Trophoblast cell (in vitro differentiated cells and primary cell): ENCODE measurements at regions not wholly inside any gene's neighbourhood (a gene's known extent, or its start where the extent isn't known, plus 50 kb on each side); places are given as distances from the start of the nearest gene placed in this dataset.
"Not testable (repeated sequence)": the region's sequence is repeated elsewhere in the genome, so short reads cannot be mapped to it uniquely, and the experiment has no call there.

Source experiments
- DNase-seq, 2 donors: peaks; one replicate each; pipeline ENCODE4 v3.0.0-alpha.2; 2016
- H2AFZ ChIP-seq: 2 replicates; pipeline ENCODE4 v1.6.1; 2013; ENCODE audit warnings: low read length, moderate library complexity, mild to moderate bottlenecking; ENCODE audit not compliant: insufficient read depth, poor library complexity
- H2AK5ac ChIP-seq: 2 replicates; pipeline ENCODE4 v1.6.1; 2013; ENCODE audit warnings: mild to moderate bottlenecking, low read length
- H2BK120ac ChIP-seq: 2 replicates; pipeline ENCODE4 v1.6.1; 2013; ENCODE audit warnings: low read length, mild to moderate bottlenecking, moderate library complexity; ENCODE audit not compliant: insufficient read depth, poor library complexity
- H2BK12ac ChIP-seq: 2 replicates; pipeline ENCODE4 v1.6.1; 2013; ENCODE audit warnings: mild to moderate bottlenecking, low read length, moderate library complexity
- H2BK5ac ChIP-seq: 2 replicates; pipeline ENCODE4 v1.6.1; 2013; ENCODE audit warnings: low read length, low read depth, moderate library complexity, mild to moderate bottlenecking; ENCODE audit not compliant: poor library complexity
- H3K14ac ChIP-seq: 2 replicates; pipeline ENCODE4 v1.6.1; 2013; ENCODE audit warnings: mild to moderate bottlenecking, low read length
- H3K18ac ChIP-seq: 2 replicates; pipeline ENCODE4 v1.6.1; 2013; ENCODE audit warnings: mild to moderate bottlenecking, low read length
- H3K23ac ChIP-seq: 2 replicates; pipeline ENCODE4 v1.6.1; 2013; ENCODE audit warnings: low read length
- H3K27ac ChIP-seq: 2 replicates; pipeline ENCODE4 v1.5.1; 2013; ENCODE audit warnings: low read depth, mild to moderate bottlenecking, inconsistent platforms, low read length, moderate library complexity
- H3K27me3 ChIP-seq: 2 replicates; pipeline ENCODE4 v1.6.1; 2013; ENCODE audit warnings: inconsistent platforms, mild to moderate bottlenecking, low read length, moderate library complexity; ENCODE audit not compliant: insufficient read depth
- H3K36me3 ChIP-seq, 2 experiments: 1 replicate in 1 of 2; 2 replicates in 1 of 2; pipeline ENCODE4 v1.6.1; 2013; ENCODE audit warnings: low read length in 2 of 2, mild to moderate bottlenecking in 2 of 2, moderate library complexity in 1 of 2; ENCODE audit not compliant: insufficient read depth in 2 of 2, control insufficient read depth in 1 of 2
- H3K4ac ChIP-seq: 2 replicates; pipeline ENCODE4 v1.6.1; 2013; ENCODE audit warnings: low read depth, mild to moderate bottlenecking, low read length, moderate library complexity
- H3K4me1 ChIP-seq, 2 experiments: 1 replicate in 1 of 2; 2 replicates in 1 of 2; pipeline ENCODE4 v1.6.1; 2013; ENCODE audit warnings: low read length in 2 of 2, mild to moderate bottlenecking in 2 of 2, moderate library complexity in 1 of 2; ENCODE audit not compliant: insufficient read depth in 2 of 2, control insufficient read depth in 1 of 2
- H3K4me2 ChIP-seq: 2 replicates; pipeline ENCODE4 v1.6.1; 2013; ENCODE audit warnings: inconsistent platforms, mild to moderate bottlenecking, low read length, moderate library complexity
- H3K4me3 ChIP-seq: 2 replicates; pipeline ENCODE4 v1.5.1; 2013; ENCODE audit warnings: mild to moderate bottlenecking, low read depth, low read length, inconsistent platforms
- H3K79me1 ChIP-seq: one replicate; pipeline ENCODE4 v1.6.1; 2013; ENCODE audit warnings: low read length
- H3K79me2 ChIP-seq: 2 replicates; pipeline ENCODE4 v1.6.1; 2013; ENCODE audit warnings: low read length, mild to moderate bottlenecking; ENCODE audit not compliant: control insufficient read depth, insufficient read depth, poor library complexity
- H3K9ac ChIP-seq: 2 replicates; pipeline ENCODE4 v1.6.1; 2013; ENCODE audit warnings: mild to moderate bottlenecking, low read length
- H3K9me3 ChIP-seq: 2 replicates; pipeline ENCODE4 v1.6.1; 2013; ENCODE audit warnings: low read depth, mild to moderate bottlenecking, control low read depth, inconsistent platforms, low read length; ENCODE audit not compliant: insufficient read depth
- H4K12ac ChIP-seq: 2 replicates; pipeline ENCODE4 v1.6.1; 2013; ENCODE audit warnings: low read depth, mild to moderate bottlenecking, low read length, moderate library complexity
- H4K8ac ChIP-seq: 2 replicates; pipeline ENCODE4 v1.6.1; 2013; ENCODE audit warnings: low read depth, mild to moderate bottlenecking, low read length, moderate library complexity
- H4K91ac ChIP-seq: one replicate; pipeline ENCODE4 v1.6.1; 2013; ENCODE audit warnings: low read depth, mild to moderate bottlenecking, low read length, moderate library complexity
- whole genome bisulfite sequencing: extraction: QIAGEN DNeasy Blood & Tissue Kit; methylation state at CpG from one replicate; pipeline ENCODE4 v1.1.7; 2013; ENCODE audit warnings: missing lambda C conversion rate; ENCODE audit not compliant: insufficient read length, insufficient coverage; ENCODE audit errors: extremely low coverage; 5-methylcytosine and 5-hydroxymethylcytosine counted together

- no peak for DNase-seq
Measured at GRCh38 chr16:51984395-51984794, 562.5 kb downstream of the TOX3 start.

GRCh38 chr16:51982715-51983680 lies 563.9 kb downstream of the TOX3 start:
- Histone ChIP-seq H2AK5ac (no peak overlapping the region), H3K18ac (no peak overlapping the region), H2BK5ac (no peak overlapping the region), H3K36me3 (no peaks in the 10 kb centered on the region), H3K4me1 (no peaks in the 10 kb centered on the region), H2AFZ (no peak overlapping the region), H3K9me3 (peaks cover 1% of the 10 kb centered on the region), H3K27ac (no peak overlapping the region), H4K91ac (no peak overlapping the region), H3K27me3 (no peaks in the 10 kb centered on the region), H2BK12ac (no peak overlapping the region), H3K4ac (no peak overlapping the region), H3K79me2 (no peaks in the 10 kb centered on the region), H3K23ac (no peak overlapping the region), H3K14ac (no peak overlapping the region), H2BK120ac (no peak overlapping the region), H3K79me1 (no peaks in the 10 kb centered on the region), H4K12ac (no peak overlapping the region), H4K8ac (no peak overlapping the region), H3K4me3 (no peak overlapping the region), H3K4me2 (no peak overlapping the region), H3K9ac (no peak overlapping the region)
- DNase-seq, result peak; percentile 7 to 76
- WGBS, result no CpG with 5 or more reads among the region's 11 CpGs

More at GRCh38 chr16:51984395-51984794, 562.5 kb downstream of the TOX3 start:
- Histone ChIP-seq H3K4me1 (no peaks in the 10 kb centered on the region), H3K18ac (no peak overlapping the region), H2BK120ac (no peak overlapping the region), H3K79me1 (no peaks in the 10 kb centered on the region), H3K27ac (no peak overlapping the region), H4K12ac (no peak overlapping the region), H3K4ac (no peak overlapping the region), H3K14ac (no peak overlapping the region), H3K36me3 (no peaks in the 10 kb centered on the region), H3K79me2 (no peaks in the 10 kb centered on the region), H3K27me3 (no peaks in the 10 kb centered on the region), H2BK5ac (no peak overlapping the region), H3K9me3 (peaks cover 1% of the 10 kb centered on the region), H2BK12ac (no peak overlapping the region), H4K91ac (no peak overlapping the region), H3K9ac (no peak overlapping the region), H2AFZ (no peak overlapping the region), H3K4me3 (no peak overlapping the region), H4K8ac (no peak overlapping the region), H2AK5ac (no peak overlapping the region), H3K23ac (no peak overlapping the region), H3K4me2 (no peak overlapping the region)
- WGBS, result no CpG with 5 or more reads among the region's 2 CpGs

GRCh38 chr16:51981725-51982124 lies 565.2 kb downstream of the TOX3 start:
- no peak overlapping the region for H3K9ac ChIP-seq
- H3K9me3 ChIP-seq, result peaks cover 1% of the 10 kb centered on the region
- H3K36me3 ChIP-seq, result no peaks in the 10 kb centered on the region
- no peak overlapping the region for H3K4me2 ChIP-seq
- no peak overlapping the region for H2AK5ac ChIP-seq
- WGBS, result no CpG with 5 or more reads among the region's 3 CpGs
- H3K23ac ChIP-seq, result no peak overlapping the region
- no peak overlapping the region for H3K18ac ChIP-seq
- H2AFZ ChIP-seq, result no peak overlapping the region
- no peaks in the 10 kb centered on the region for H3K27me3 ChIP-seq
- no peak overlapping the region for H2BK120ac ChIP-seq
- no peak overlapping the region for H3K14ac ChIP-seq
- no peak for DNase-seq
- no peak overlapping the region for H4K91ac ChIP-seq
- H4K12ac ChIP-seq, result no peak overlapping the region
- no peak overlapping the region for H3K4ac ChIP-seq
- H3K79me2 ChIP-seq, result no peaks in the 10 kb centered on the region
- H3K27ac ChIP-seq, result no peak overlapping the region
- no peak overlapping the region for H2BK12ac ChIP-seq
- no peaks in the 10 kb centered on the region for H3K4me1 ChIP-seq
- H3K4me3 ChIP-seq, result no peak overlapping the region
- H2BK5ac ChIP-seq, result no peak overlapping the region
- no peak overlapping the region for H4K8ac ChIP-seq
- H3K79me1 ChIP-seq, result no peaks in the 10 kb centered on the region

- H3K9me3 ChIP-seq, H3K14ac ChIP-seq, H3K4ac ChIP-seq, H3K27ac ChIP-seq, H3K4me1 ChIP-seq, H4K91ac ChIP-seq, DNase-seq, H4K8ac ChIP-seq, H3K79me1 ChIP-seq, H2BK12ac ChIP-seq, H3K4me3 ChIP-seq, H3K4me2 ChIP-seq, H3K23ac ChIP-seq, H2BK120ac ChIP-seq, H2BK5ac ChIP-seq, H2AFZ ChIP-seq, H3K18ac ChIP-seq, H3K9ac ChIP-seq, H3K36me3 ChIP-seq, H2AK5ac ChIP-seq, H3K27me3 ChIP-seq, H3K79me2 ChIP-seq, H4K12ac ChIP-seq: not testable (repeated sequence)
- WGBS, result no CpG with 5 or more reads among the region's 2 CpGs
Measured at GRCh38 chr16:51977506-51977905, 569.4 kb downstream of the TOX3 start.
